PFSK-1 (cell line): ENCODE measurements at regions not wholly inside any gene's neighbourhood (a gene's known extent, or its start where the extent isn't known, plus 50 kb on each side); places are given as distances from the start of the nearest gene placed in this dataset.

ENCODE experiments used
- POLR2AphosphoS5 ChIP-seq: IDR thresholded peaks from 2 replicates; pipeline ENCODE4 v1.6.1; 2012; ENCODE audit warnings: low read depth, mild to moderate bottlenecking, control low read depth, low read length, moderate library complexity
- SIN3A ChIP-seq: IDR thresholded peaks from 2 replicates; pipeline ENCODE4 v1.6.1; 2012; ENCODE audit warnings: mild to moderate bottlenecking, low read length, moderate library complexity, borderline replicate concordance; ENCODE audit not compliant: insufficient read depth
- TAF1 ChIP-seq: IDR thresholded peaks from 2 replicates; pipeline ENCODE4 v1.6.1; 2012; ENCODE audit warnings: low read length, control low read depth, borderline replicate concordance; ENCODE audit not compliant: insufficient read depth
- TF ChIP-seq, protein P1 (sequence below), 2 experiments: IDR thresholded peaks; 2 replicates each; pipeline versions ENCODE4 v1.6.1 to v1.8.0; 2011 to 2012; ENCODE audit warnings: low read depth in 2 of 2, low read length in 2 of 2, control low read depth in 1 of 2, inconsistent platforms in 1 of 2, mild to moderate bottlenecking in 1 of 2, moderate library complexity in 1 of 2; ENCODE audit not compliant: insufficient read depth in 1 of 2

DNA sequence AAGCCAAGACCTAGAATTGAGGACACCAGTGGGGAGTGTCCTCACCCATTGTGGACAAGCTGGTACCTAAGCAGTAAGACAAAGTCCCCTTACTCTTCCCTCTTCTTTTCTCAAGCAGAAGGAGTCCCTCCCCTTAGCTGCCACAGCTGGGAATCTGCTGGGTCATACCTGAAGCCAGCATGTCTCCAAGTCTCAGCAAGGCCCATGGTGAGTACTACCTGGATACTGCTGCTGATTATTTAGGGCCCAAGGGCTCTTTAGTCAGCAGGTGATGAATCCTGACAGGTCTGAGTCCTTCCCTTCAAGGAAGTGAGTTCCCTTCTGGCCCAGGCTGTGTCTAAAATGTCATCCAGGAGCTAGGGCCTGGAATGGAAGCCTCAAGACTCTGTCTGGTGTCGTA lies 198.6 kb upstream of the STK17B start:
- TF ChIP-seq, protein P1, sequence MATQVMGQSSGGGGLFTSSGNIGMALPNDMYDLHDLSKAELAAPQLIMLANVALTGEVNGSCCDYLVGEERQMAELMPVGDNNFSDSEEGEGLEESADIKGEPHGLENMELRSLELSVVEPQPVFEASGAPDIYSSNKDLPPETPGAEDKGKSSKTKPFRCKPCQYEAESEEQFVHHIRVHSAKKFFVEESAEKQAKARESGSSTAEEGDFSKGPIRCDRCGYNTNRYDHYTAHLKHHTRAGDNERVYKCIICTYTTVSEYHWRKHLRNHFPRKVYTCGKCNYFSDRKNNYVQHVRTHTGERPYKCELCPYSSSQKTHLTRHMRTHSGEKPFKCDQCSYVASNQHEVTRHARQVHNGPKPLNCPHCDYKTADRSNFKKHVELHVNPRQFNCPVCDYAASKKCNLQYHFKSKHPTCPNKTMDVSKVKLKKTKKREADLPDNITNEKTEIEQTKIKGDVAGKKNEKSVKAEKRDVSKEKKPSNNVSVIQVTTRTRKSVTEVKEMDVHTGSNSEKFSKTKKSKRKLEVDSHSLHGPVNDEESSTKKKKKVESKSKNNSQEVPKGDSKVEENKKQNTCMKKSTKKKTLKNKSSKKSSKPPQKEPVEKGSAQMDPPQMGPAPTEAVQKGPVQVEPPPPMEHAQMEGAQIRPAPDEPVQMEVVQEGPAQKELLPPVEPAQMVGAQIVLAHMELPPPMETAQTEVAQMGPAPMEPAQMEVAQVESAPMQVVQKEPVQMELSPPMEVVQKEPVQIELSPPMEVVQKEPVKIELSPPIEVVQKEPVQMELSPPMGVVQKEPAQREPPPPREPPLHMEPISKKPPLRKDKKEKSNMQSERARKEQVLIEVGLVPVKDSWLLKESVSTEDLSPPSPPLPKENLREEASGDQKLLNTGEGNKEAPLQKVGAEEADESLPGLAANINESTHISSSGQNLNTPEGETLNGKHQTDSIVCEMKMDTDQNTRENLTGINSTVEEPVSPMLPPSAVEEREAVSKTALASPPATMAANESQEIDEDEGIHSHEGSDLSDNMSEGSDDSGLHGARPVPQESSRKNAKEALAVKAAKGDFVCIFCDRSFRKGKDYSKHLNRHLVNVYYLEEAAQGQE (IDR thresholded peaks at IDR 0.05; ENCODE audit: insufficient read depth in 1 of 2, low read depth in 2 of 2, low read length in 2 of 2) = no peak
- TF ChIP-seq POLR2AphosphoS5 (no peak), SIN3A (no peak), TAF1 (no peak)
